ENCODE measurements at regions not wholly inside any gene's neighbourhood (a gene's known extent, or its start where the extent isn't known, plus 50 kb on each side); places are given as distances from the start of the nearest gene placed in this dataset.

- DNase-seq, result no peak
Observed at GRCh38 chr1:82511441-82511840, 710.7 kb downstream of the ADGRL2 start.

GRCh38 chr1:82510431-82510830 is 709.7 kb downstream of the ADGRL2 start:
- no peak for DNase-seq

DNA sequence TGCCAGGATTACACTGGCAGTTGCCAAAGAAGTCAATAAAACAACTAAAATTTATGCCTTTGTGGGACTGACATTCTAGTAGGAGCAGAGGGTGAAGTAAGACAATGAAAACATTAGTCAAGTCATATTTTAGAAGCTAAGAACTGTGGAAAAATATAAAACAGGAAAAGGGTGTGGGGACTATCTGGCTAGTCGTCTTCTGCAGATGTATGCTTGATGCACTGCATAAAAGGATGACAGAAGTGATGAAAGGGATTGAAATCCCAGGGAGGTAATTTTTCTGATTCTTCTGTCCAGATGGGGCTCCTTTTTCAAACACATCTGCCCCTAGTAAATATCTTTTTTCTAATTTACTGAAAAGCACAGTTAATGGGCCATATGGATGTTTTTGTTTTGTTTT is 706.3 kb downstream of the ADGRL2 start:
- no peak for DNase-seq

DNA sequence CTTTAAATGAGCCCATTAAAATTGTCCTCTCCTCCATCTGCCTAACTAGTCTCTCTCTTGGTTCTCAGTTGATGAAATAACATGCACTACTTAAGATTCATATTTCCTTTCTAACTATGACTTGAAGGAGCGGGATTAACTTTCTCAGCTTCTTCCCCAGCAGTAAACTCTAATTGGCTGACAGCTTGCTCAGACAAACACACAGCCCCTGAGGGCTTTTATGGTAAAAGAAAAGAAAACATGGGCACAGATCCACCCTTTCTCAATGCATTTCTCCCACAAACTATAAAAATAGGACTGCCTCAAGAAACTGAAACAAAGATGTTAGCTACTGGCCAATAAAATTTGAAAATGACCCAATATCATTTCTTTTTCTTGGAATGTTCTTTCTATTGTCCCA is 703.1 kb downstream of the ADGRL2 start:
- no peak for DNase-seq

DNA sequence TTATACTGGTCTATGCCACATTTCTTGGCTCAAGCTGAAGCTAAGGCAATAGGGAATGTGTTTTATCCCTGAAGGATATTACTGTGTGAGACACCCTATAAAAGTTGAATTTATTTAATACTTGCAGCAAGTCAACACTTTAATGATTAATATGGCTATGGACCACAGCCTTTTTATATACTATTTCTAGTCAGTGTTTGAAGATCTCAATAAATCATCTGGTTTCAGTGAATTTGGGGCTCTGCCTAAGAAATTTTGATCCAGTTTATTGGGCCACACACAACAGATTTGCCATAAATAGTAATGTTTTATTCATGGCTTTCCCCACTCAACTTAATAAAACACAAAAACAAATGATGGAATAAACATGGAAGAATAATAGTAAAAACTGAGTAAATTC is 698.3 kb downstream of the ADGRL2 start:
- no peak for DNase-seq

DNA sequence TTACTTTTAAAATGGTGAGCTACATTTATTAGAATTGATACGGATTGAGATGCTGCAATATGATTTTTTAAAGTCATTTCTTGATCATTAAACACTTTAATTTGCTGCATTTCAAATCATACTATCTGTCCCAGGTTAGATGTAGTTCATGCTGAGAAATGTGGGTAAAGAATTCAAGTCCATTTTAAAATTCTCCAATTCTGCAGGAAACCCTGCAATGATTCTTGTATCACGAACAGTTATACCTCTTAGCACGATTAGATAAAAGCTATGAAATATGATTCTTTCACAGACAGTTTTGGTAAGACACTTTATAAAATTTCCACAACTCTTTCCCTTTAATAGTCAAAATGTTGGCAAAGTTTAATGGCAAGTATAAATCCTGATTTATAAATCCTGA is 693.4 kb downstream of the ADGRL2 start:
- DNase-seq, result no peak

DNA sequence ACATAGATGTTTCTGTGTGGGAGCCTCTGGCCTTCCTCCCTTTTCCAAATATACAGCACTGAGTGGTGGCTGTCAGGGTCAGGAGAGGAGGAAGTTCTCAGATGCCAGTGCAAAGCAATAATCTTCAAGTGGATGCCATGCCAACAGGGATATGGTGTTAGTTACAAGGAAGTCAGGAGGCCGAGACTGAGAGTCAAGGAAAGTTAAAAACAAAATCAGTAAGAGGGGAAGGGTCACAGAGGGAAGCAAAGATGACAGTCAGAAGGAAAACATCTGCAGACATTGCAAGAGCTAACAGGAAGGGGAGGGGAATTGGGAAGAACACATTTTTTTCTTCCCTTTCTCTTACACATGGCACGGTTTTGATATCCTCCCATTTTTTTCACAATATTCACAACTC is 691.4 kb downstream of the ADGRL2 start:
- DNase-seq, result no peak

GRCh38 chr1:82491301-82492048 is 690.7 kb downstream of the ADGRL2 start:
- no peak for DNase-seq

GRCh38 chr1:82487778-82488177 is 687.0 kb downstream of the ADGRL2 start:
- no peak for DNase-seq

DNA sequence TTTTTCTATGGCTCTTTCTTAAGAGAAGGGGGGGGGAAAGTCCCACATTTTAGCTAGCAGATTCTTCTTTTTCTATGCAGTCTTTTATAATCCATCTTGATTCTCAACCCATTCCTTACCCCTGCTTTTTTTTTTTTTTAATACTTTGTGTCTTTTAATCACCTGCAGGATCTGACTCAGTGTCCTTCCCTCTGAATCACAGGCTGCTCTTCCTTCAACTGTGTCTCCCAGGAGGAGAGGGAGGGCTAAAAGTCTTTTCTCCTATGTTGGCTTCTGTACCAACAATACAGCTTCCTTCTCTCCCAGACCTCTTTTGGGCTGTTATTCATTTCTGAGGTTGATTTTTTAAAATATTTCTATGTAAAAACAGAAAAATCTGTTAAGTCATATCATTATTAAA is 686.2 kb downstream of the ADGRL2 start:
- DNase-seq, result no peak

DNA sequence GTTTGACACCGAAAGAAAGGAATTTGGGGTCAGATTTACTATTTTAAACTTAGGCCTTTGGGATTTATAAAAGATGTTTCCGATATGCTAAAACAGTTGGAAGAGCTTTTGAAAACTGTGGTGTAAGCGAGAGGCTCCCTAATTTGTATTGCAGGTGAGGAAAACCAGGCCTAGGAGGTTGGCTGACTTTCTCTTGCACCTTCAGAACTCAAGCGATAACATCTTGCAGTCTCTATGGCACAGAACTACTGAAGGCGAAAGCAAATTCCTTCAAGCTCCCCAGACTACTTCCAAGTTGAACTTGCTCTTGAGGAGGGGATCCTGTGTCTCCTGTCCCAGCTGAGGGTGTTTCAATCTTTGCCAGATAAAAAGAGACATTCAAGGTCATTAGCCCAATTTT is 685.7 kb downstream of the ADGRL2 start:
- DNase-seq, result no peak

DNA sequence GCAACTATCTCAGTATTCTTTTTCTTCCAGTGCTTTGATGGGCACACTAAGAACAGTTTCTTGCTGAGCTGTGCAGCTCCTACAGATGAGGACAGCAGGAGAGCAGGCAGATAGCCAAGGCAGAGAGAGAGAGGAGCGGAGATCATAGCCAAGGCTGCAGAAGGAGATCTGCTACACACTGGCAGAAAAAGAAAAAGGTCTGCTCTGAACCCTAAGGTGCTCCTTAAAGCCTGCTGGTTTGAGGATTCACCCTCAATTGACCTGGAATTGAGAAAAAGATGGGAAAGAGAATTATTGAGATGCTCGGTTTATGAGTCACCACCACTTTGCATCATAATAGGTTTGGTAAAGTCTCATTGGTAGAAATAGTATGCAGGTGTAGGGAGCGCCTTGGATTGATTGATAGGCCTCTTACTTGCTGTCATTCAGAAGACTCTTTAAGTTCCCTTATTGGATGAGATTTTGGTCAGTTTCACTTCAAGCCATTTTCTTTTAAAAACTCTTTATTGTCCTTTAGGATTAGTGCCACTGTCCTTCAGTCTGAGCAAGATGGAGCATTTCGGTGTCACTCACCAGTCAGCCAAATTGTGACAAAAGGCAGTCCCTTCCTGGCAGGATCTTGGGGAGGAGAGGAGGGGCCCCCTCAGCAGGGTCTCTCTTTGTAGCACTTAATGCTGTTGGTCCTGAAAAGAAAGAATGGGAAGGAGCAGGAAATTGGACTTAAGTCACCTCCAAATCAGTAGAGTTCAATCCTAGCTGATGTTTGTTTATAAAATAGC is 685.0 kb downstream of the ADGRL2 start:
- no peak for DNase-seq

DNA sequence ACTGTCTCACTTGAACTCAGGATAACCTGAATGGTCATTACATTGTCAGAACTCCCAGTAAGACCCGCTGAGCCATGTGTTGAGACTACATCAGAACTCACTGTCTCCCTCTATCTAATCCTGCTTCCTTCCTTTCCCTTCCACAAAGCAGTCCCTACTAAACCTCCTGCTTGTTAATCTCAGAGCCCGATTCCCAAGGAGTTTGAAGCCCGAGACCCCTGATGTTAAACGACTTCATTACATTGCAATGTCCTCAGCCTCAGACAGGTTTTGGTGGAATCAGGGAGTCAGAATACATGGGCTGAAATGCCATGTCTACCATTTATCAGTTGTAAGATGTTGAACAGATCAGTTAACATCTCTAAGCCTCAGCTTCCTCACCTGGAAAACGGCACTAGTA is 682.4 kb downstream of the ADGRL2 start:
- DNase-seq, result no peak

DNA sequence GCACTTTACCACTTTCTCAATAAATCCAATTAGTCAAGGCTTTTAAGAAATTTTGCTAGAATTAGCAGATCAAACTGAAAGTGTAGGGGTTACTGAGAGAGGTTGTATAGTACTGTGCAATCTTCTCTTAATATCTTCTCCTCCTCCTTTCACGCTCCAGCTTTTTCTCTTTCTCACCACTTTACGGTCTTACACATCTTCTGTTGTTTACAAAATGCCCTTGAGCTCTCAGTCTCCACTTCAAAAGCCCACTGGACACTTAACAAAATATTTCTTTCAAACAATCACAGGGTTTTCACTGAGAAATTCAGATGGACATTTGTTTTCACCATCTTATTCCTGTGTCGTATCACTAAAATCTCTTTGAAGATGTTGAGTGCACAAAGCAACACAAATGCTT is 678.2 kb downstream of the ADGRL2 start:
- DNase-seq, result no peak

DNA sequence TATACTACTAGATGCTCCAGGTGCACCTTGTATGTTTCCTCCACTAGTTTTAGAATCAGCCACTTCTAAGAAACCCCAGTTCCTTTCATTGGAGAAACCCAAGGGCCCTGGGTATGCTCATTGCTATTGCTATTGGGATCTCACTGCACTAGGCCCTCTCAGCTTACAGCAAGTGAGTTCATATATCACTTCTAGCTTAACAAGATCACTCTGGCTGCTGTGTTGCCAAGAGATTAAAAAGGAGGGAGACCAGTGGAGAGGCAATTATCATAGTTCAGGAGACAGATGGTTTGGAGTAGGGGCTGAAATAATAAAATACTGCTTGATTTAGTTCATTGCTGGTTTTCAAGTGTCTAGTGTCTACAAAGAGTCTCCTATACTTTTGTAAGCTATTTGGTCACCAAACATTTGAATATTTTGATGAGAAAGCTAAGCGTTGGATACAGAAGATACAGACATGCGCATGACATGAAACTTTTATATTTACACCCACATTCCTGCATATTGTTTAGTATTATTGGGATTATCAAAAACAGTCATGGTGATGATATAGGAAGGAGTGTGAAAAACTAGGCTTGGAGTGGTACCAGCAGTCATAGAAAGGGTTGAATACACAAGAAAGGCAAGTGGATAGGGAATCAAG is 671.9 kb downstream of the ADGRL2 start:
- no peak for DNase-seq

DNA sequence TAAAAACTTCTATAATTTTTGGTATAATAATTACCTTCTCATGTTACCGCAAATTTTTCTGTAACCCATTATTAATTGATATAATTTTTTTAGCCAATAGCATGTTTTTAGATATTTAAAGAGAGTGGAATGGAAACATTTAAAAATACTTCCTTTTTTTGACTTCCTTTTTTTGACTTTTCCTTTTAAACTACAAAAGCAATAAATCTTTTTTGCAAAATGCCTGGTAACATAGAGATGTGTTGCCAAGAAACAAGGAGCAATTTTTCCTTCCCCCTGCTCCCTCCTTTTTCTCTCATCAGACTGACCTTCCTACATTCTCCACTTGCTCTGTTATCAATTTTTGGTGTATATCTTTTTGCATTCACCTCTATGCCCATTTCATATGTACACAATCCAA is 666.2 kb downstream of the ADGRL2 start:
- no peak for DNase-seq

- DNase-seq, result no peak
Observed at GRCh38 chr1:82466416-82466815, 665.7 kb downstream of the ADGRL2 start.

- DNase-seq, result no peak
Observed at GRCh38 chr1:82465024-82465423, 664.3 kb downstream of the ADGRL2 start.

DNA sequence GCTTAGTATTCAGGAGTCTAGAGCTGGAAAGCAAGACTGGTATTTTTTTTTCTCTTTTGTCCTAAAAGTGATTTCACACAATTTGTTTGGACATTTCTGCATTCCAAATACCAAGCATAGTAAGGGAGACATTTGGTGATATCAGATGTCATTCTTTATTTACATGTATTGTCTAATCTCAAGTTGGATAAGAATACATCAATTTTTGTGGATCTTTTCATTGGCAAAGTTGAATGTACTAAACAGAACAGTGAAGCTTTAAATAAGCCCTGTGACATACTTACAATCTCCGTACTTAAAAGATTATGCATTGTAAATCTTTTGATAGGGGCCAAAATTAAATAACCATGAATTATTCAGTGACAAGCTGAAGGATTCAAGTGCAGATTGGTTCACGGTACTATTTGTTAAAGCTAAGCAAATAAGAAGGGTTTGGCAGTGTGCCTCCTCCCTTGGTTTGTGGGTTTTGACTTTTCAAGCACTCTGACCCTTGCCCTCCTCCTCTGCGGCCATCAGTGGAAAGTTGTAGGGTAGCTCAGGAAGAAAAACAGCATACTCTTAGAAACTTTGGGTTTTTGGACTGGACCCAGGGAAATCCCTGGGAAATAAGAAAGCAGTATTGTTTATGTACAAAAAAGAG is 663.7 kb downstream of the ADGRL2 start:
- no peak for DNase-seq

- no peak for DNase-seq
Observed at GRCh38 chr1:82463951-82464350, 663.2 kb downstream of the ADGRL2 start.

- DNase-seq, result no peak
Observed at GRCh38 chr1:82462366-82462765, 661.6 kb downstream of the ADGRL2 start.

- DNase-seq, result no peak
Observed at GRCh38 chr1:82455342-82455741, 654.6 kb downstream of the ADGRL2 start.

- no peak for DNase-seq
Observed at GRCh38 chr1:82454431-82454830, 653.7 kb downstream of the ADGRL2 start.
